OCI-LY1 (cell line): ENCODE measurements at regions not wholly inside any gene's neighbourhood (a gene's known extent, or its start where the extent isn't known, plus 50 kb on each side); places are given as distances from the start of the nearest gene placed in this dataset.

Source experiments
- H2AFZ ChIP-seq: fragments of 200-600 bp; sonication (generic), shearing (Covaris generic); 2 replicates; pipeline ENCODE4 v1.6.0; 2014; ENCODE audit warnings: antibody characterized with exemption, mild to moderate bottlenecking, low read length
- H3F3A ChIP-seq: fragments of 200-600 bp; sonication (generic), shearing (Covaris generic); 2 replicates; pipeline ENCODE4 v1.6.0; 2014; ENCODE audit warnings: mild to moderate bottlenecking, antibody characterized with exemption, low read length, moderate library complexity; ENCODE audit not compliant: insufficient read depth
- H3K27ac ChIP-seq: fragments of 200-600 bp; sonication (generic); 2 replicates; pipeline ENCODE4 v1.5.1; 2014; ENCODE audit warnings: low read length, mixed run types, mild to moderate bottlenecking, low read depth; ENCODE audit not compliant: poor library complexity, severe bottlenecking
- H3K27me3 ChIP-seq: fragments of 200-600 bp; sonication (generic); 2 replicates; pipeline ENCODE4 v1.6.0; 2014; ENCODE audit warnings: antibody characterized with exemption, mild to moderate bottlenecking, low read length, moderate library complexity; ENCODE audit not compliant: insufficient read depth
- H3K36me3 ChIP-seq: fragments of 200-600 bp; sonication (generic); 2 replicates; pipeline ENCODE4 v1.6.1; 2014; ENCODE audit warnings: mild to moderate bottlenecking, antibody characterized with exemption, low read length, moderate library complexity, mixed read lengths; ENCODE audit not compliant: insufficient read depth
- H3K4me1 ChIP-seq: fragments of 200-600 bp; sonication (generic); 2 replicates; pipeline ENCODE4 v1.5.1; 2014; ENCODE audit warnings: mild to moderate bottlenecking, low read length, moderate library complexity; ENCODE audit not compliant: insufficient read depth, severe bottlenecking
- H3K4me2 ChIP-seq: fragments of 200-600 bp; sonication (generic), shearing (Covaris generic); 2 replicates; pipeline ENCODE4 v1.6.1; 2014; ENCODE audit warnings: low read length
- H3K4me3 ChIP-seq: fragments of 200-600 bp; sonication (generic); 2 replicates; pipeline ENCODE4 v1.5.1; 2014; ENCODE audit warnings: low read length, low read depth, mild to moderate bottlenecking, mixed read lengths; ENCODE audit not compliant: poor library complexity, severe bottlenecking
- H3K79me2 ChIP-seq: fragments of 200-600 bp; shearing (Covaris generic); 2 replicates; pipeline ENCODE4 v1.6.1; 2016; ENCODE audit warnings: mixed run types, low read length, mixed read lengths; ENCODE audit not compliant: insufficient read depth
- H3K9ac ChIP-seq: fragments of 200-600 bp; sonication (generic), shearing (Covaris generic); 2 replicates; pipeline ENCODE4 v1.6.1; 2014; ENCODE audit warnings: mild to moderate bottlenecking, low read length, mixed read lengths
- H3K9me2 ChIP-seq: fragments of 200-600 bp; sonication (generic), shearing (Covaris generic); 2 replicates; pipeline ENCODE4 v1.6.1; 2014; ENCODE audit warnings: low read depth, mild to moderate bottlenecking, low read length, mixed read lengths
- H3K9me3 ChIP-seq: fragments of 200-600 bp; shearing (Covaris generic); 2 replicates; pipeline ENCODE4 v1.6.1; 2014; ENCODE audit warnings: low read length, mixed read lengths
- H4K20me1 ChIP-seq: fragments of 200-600 bp; sonication (generic), shearing (Covaris generic); 2 replicates; pipeline ENCODE4 v1.6.0; 2016; ENCODE audit warnings: mild to moderate bottlenecking, low read length; ENCODE audit not compliant: insufficient read depth
- EZH2 ChIP-seq: fragments of 200-600 bp; sonication (generic), shearing (Covaris generic); IDR thresholded peaks from 2 replicates; pipeline ENCODE4 v1.8.0; 2017; ENCODE audit warnings: borderline replicate concordance, mixed run types, mild to moderate bottlenecking, antibody characterized with exemption, low read length, moderate library complexity, mixed read lengths
- TF ChIP-seq, protein P1 (sequence below): fragments of 200-600 bp; sonication (generic), shearing (Covaris generic); IDR thresholded peaks from 2 replicates; pipeline ENCODE4 v1.5.1; 2017; ENCODE audit warnings: mild to moderate bottlenecking, antibody characterized with exemption, low read length, moderate library complexity, mixed read lengths

GRCh38 chr16:82252582-82252981 lies 82.6 kb upstream of the MPHOSPH6 start:
- no peak overlapping the region for H3K4me2 ChIP-seq

GRCh38 chr16:82248677-82249076 lies 78.7 kb upstream of the MPHOSPH6 start:
- Histone ChIP-seq H3F3A (no peaks in the 10 kb centered on the region), H3K4me2 (no peak overlapping the region), H3K4me3 (no peak overlapping the region), H3K36me3 (no peaks in the 10 kb centered on the region), H4K20me1 (no peaks in the 10 kb centered on the region), H3K79me2 (no peaks in the 10 kb centered on the region), H2AFZ (no peak overlapping the region), H3K27me3 (no peaks in the 10 kb centered on the region), H3K27ac (no peak overlapping the region), H3K9me3 (no peaks in the 10 kb centered on the region), H3K9me2 (no peaks in the 10 kb centered on the region), H3K4me1 (no peaks in the 10 kb centered on the region), H3K9ac (no peak overlapping the region)
- no peak for TF ChIP-seq EZH2
- TF ChIP-seq, protein P1, sequence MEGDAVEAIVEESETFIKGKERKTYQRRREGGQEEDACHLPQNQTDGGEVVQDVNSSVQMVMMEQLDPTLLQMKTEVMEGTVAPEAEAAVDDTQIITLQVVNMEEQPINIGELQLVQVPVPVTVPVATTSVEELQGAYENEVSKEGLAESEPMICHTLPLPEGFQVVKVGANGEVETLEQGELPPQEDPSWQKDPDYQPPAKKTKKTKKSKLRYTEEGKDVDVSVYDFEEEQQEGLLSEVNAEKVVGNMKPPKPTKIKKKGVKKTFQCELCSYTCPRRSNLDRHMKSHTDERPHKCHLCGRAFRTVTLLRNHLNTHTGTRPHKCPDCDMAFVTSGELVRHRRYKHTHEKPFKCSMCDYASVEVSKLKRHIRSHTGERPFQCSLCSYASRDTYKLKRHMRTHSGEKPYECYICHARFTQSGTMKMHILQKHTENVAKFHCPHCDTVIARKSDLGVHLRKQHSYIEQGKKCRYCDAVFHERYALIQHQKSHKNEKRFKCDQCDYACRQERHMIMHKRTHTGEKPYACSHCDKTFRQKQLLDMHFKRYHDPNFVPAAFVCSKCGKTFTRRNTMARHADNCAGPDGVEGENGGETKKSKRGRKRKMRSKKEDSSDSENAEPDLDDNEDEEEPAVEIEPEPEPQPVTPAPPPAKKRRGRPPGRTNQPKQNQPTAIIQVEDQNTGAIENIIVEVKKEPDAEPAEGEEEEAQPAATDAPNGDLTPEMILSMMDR, result no peak

More at GRCh38 chr16:82252582-82252981, 82.6 kb upstream of the MPHOSPH6 start:
- no peaks in the 10 kb centered on the region for H3F3A ChIP-seq
- no peak overlapping the region for H3K4me3 ChIP-seq
- TF ChIP-seq EZH2, result no peak
- TF ChIP-seq, protein P1, result no peak
- no peaks in the 10 kb centered on the region for H3K27me3 ChIP-seq
- H3K27ac ChIP-seq, result no peak overlapping the region
- no peak overlapping the region for H3K9ac ChIP-seq
- no peaks in the 10 kb centered on the region for H3K4me1 ChIP-seq
- H2AFZ ChIP-seq, result no peak overlapping the region
- no peaks in the 10 kb centered on the region for H3K9me3 ChIP-seq
- no peaks in the 10 kb centered on the region for H3K9me2 ChIP-seq
- no peaks in the 10 kb centered on the region for H3K36me3 ChIP-seq
- no peaks in the 10 kb centered on the region for H3K79me2 ChIP-seq
- H4K20me1 ChIP-seq, result no peaks in the 10 kb centered on the region

DNA sequence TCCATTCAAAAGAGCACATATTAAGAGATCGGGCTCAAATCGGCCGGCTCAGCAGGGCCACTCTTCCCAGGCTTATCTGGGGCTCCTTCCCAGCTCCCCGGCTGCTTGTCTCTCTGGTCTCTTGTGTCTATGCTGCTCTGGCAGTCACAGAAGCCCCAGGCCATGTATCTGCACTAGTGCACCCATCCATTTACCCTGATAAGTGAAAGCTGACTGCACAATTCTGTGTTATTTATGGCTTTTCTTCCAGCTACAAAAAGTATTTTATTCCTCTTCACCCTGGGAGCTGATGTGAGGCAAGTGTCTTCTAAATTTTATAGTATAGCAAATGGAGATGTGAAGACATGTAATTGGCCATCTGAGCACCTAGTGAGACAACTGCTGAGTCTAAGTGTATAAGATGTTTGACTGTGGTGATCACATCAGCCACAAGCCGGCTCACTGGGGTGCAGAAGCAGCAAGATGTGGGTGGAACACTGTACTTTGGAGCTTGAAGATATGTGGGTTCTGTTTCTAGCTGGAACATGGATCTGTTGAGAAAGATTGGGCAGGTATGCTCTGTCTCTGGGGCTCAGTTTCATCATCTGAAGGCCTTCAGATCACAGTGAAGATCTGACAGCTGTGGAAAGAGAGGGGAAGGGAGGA lies 78.1 kb upstream of the MPHOSPH6 start:
- no peaks in the 10 kb centered on the region for H3K9me3 ChIP-seq
- no peaks in the 10 kb centered on the region for H3K9me2 ChIP-seq
- no peaks in the 10 kb centered on the region for H3F3A ChIP-seq
- H3K4me1 ChIP-seq, result no peaks in the 10 kb centered on the region
- H2AFZ ChIP-seq, result no peak overlapping the region
- no peak overlapping the region for H3K4me3 ChIP-seq
- H3K27me3 ChIP-seq, result no peaks in the 10 kb centered on the region
- H4K20me1 ChIP-seq, result no peaks in the 10 kb centered on the region
- H3K27ac ChIP-seq, result no peak overlapping the region
- H3K4me2 ChIP-seq, result no peak overlapping the region
- TF ChIP-seq, protein P1, result no peak
- no peak for TF ChIP-seq EZH2
- H3K36me3 ChIP-seq, result no peaks in the 10 kb centered on the region
- no peaks in the 10 kb centered on the region for H3K79me2 ChIP-seq
- no peak overlapping the region for H3K9ac ChIP-seq
